ENCODE measurements at regions not wholly inside any gene's neighbourhood (a gene's known extent, or its start where the extent isn't known, plus 50 kb on each side); places are given as distances from the start of the nearest gene placed in this dataset.

DNA sequence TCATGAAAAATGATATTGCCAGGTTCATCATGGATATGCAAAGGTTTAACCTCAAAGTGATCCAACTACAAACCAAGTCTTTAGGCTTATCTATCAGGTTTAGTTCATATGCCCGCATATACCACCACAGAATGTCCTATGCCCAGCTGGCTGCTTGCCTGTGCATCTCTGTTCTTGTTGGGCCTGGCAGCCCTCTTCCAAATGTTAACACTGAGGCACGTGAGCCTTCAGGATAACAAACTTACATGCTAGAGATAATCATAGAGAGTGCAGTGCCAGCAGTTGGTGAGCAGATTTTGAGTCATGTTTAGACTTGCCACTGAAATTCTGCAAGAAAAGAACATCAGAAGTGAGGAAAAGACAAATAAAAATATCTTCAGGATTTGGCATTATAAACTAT lies 607.9 kb upstream of the TMPRSS15 start:
- no peak overlapping the region for H3K27ac ChIP-seq
- no peaks in the 10 kb centered on the region for H3K36me3 ChIP-seq
- H3K4me1 ChIP-seq, result no peaks in the 10 kb centered on the region
- intact Hi-C loops (cut with DNase I), result no loop called here
- no peak for DNase-seq
- H3K4me3 ChIP-seq, result no peak overlapping the region
- no peak for TF ChIP-seq POLR2A (IDR thresholded peaks at IDR 0.05)
- no peak for TF ChIP-seq POLR2AphosphoS5 (IDR thresholded peaks at IDR 0.05)
- TF ChIP-seq, protein P1, sequence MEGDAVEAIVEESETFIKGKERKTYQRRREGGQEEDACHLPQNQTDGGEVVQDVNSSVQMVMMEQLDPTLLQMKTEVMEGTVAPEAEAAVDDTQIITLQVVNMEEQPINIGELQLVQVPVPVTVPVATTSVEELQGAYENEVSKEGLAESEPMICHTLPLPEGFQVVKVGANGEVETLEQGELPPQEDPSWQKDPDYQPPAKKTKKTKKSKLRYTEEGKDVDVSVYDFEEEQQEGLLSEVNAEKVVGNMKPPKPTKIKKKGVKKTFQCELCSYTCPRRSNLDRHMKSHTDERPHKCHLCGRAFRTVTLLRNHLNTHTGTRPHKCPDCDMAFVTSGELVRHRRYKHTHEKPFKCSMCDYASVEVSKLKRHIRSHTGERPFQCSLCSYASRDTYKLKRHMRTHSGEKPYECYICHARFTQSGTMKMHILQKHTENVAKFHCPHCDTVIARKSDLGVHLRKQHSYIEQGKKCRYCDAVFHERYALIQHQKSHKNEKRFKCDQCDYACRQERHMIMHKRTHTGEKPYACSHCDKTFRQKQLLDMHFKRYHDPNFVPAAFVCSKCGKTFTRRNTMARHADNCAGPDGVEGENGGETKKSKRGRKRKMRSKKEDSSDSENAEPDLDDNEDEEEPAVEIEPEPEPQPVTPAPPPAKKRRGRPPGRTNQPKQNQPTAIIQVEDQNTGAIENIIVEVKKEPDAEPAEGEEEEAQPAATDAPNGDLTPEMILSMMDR (IDR thresholded peaks at IDR 0.05), result no peak
- no peak for TF ChIP-seq EP300 (IDR thresholded peaks at IDR 0.05)
- H3K27me3 ChIP-seq, result no peaks in the 10 kb centered on the region
- no peaks in the 10 kb centered on the region for H3K9me3 ChIP-seq
- WGBS, 2 donors, result 79 to 80% methylated on average over 2 of the region's 2 CpGs

DNA sequence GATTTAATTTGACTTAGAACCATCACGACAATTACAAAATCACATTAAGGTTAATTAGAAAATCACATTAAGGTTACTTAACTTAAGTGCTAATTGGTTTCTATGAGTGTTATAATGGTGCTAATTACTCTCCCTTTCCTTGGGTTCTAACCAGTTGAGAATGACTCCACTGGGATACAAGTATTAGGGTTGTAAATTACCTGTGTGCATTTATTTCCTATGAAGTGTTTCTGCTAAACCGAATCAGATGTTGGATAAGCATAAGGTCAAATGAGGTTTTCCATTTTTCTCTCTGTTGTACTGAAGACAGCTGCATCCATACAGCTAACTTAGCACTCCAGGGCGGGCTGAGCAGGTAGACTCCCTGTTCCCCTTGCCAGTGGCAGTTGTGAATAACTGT lies 610.3 kb upstream of the TMPRSS15 start:
- 72 to 79% methylated on average over 3 of the region's 3 CpGs for WGBS, 2 donors
- Histone ChIP-seq H3K27ac (no peak overlapping the region), H3K9me3 (no peaks in the 10 kb centered on the region), H3K27me3 (no peaks in the 10 kb centered on the region), H3K36me3 (no peaks in the 10 kb centered on the region), H3K4me3 (no peak overlapping the region), H3K4me1 (no peaks in the 10 kb centered on the region)
- no peak for TF ChIP-seq EP300 (IDR thresholded peaks at IDR 0.05)
- intact Hi-C loops (cut with DNase I), result no loop called here
- DNase-seq, result no peak

DNA sequence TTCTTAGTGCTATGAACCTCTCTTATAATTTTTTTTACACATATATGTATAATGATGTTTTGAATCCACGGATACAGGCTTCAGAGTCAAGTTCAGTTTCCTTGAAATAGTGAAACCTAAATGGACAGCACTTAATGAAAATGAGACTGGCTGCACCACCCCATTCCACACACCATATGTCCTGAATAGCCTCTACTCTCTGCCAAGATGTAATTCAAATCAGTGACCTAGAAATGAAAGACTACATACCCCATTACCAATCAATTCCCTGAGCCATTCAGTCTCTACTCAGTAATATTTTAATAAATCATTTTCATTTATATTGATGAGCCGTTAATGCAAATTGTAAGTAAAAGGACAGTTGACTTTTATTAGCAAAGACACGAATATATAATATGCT lies 614.9 kb upstream of the TMPRSS15 start:
- no peaks in the 10 kb centered on the region for H3K9me3 ChIP-seq
- H3K4me3 ChIP-seq, result no peak overlapping the region
- intact Hi-C loops (cut with DNase I), result no loop called here

DNA sequence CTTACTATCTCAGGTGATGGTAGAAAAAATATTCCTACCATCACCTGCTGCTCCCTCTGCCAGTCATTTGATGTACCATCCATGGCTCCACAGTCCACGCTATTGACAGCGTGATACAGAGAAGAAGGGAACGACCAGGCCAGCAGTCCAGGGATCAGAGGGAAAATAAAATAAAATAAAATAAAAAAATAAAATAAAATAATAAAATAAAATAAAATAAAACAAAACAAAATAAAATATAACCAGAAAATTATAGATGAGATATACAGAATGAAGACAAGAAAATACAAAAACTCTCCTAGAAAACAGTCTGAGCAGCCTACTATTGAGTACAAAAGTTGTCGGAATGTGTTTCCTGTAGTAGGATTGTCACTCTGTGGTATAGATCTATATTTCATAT lies 619.4 kb upstream of the TMPRSS15 start:
- TF ChIP-seq POLR2AphosphoS5 (IDR thresholded peaks at IDR 0.05) (no peak), POLR2A (IDR thresholded peaks at IDR 0.05) (no peak), EP300 (IDR thresholded peaks at IDR 0.05) (no peak)
- TF ChIP-seq, protein P1 (IDR thresholded peaks at IDR 0.05), result no peak
- Histone ChIP-seq H3K27me3 (no peaks in the 10 kb centered on the region), H3K4me1 (no peaks in the 10 kb centered on the region), H3K36me3 (no peaks in the 10 kb centered on the region), H3K4me3 (no peak overlapping the region), H3K27ac (no peak overlapping the region), H3K9me3 (no peaks in the 10 kb centered on the region)
- DNase-seq, result no peak
- intact Hi-C loops (cut with DNase I), result no loop called here
- WGBS, 2 donors, result 89 to 94% methylated on average over 4 of the region's 4 CpGs

More for the DNA sequence above, 614.9 kb upstream of the TMPRSS15 start:
- no peaks in the 10 kb centered on the region for H3K4me1 ChIP-seq
- H3K36me3 ChIP-seq, result no peaks in the 10 kb centered on the region
- no peak for DNase-seq
- WGBS, 2 donors, result 49 to 73% methylated on average over 3 of the region's 3 CpGs
- H3K27ac ChIP-seq, result no peak overlapping the region
- no peaks in the 10 kb centered on the region for H3K27me3 ChIP-seq
- TF ChIP-seq POLR2AphosphoS5 (IDR thresholded peaks at IDR 0.05) (no peak), EP300 (IDR thresholded peaks at IDR 0.05) (no peak), POLR2A (IDR thresholded peaks at IDR 0.05) (no peak)
- TF ChIP-seq, protein P1 (IDR thresholded peaks at IDR 0.05), result no peak

DNA sequence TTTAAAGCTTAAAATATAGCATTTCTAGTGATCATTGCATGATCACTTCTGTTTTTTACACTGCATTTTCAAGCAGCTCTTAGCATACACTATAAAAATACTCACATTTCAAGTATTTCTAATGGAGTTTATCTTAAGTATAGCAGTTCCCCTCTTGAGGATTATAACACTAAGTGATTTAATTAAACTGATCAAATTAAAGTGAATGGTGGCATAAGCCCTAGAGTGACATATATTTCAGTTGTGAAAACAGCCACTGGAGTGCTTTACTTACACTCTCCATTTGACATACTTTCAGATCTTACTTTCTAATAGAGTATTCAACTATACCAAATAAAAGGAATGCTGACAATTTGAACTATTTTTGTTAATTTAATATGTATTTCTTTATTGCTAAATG lies 623.3 kb upstream of the TMPRSS15 start:
- Histone ChIP-seq H3K36me3 (no peaks in the 10 kb centered on the region), H3K4me3 (no peak overlapping the region), H3K4me1 (no peaks in the 10 kb centered on the region), H3K9me3 (no peaks in the 10 kb centered on the region), H3K27me3 (no peaks in the 10 kb centered on the region), H3K27ac (no peak overlapping the region)
- no peak for DNase-seq
- TF ChIP-seq POLR2AphosphoS5 (IDR thresholded peaks at IDR 0.05), result no peak
- no peak for TF ChIP-seq POLR2A (IDR thresholded peaks at IDR 0.05)
- TF ChIP-seq EP300 (IDR thresholded peaks at IDR 0.05), result no peak
- TF ChIP-seq, protein P1 (IDR thresholded peaks at IDR 0.05), result no peak
- intact Hi-C loops (cut with DNase I), result no loop called here
